Fibroblast of skin of left quadriceps (primary cell): ENCODE measurements at regions not wholly inside any gene's neighbourhood (a gene's known extent, or its start where the extent isn't known, plus 50 kb on each side); places are given as distances from the start of the nearest gene placed in this dataset.

Experiments
- DNase-seq, 2 experiments: peaks; one replicate each; pipeline ENCODE4 v3.0.0-alpha.2; 2013; ENCODE audit warnings: low read depth in 2 of 2

GRCh38 chr14:61941421-61942150, 179.4 kb downstream of the SNAPC1 start:
- DNase-seq, result no peak

GRCh38 chr14:61948376-61948775, 186.2 kb downstream of the SNAPC1 start:
- no peak for DNase-seq

- no peak for DNase-seq
Observed at GRCh38 chr14:61950340-61950739, 188.1 kb downstream of the SNAPC1 start.

- no peak for DNase-seq
Observed at GRCh38 chr14:61953602-61954001, 191.4 kb downstream of the SNAPC1 start.

- DNase-seq, result no peak
Observed at GRCh38 chr14:61954306-61954705, 192.1 kb downstream of the SNAPC1 start.

GRCh38 chr14:61956517-61956916, 194.3 kb downstream of the SNAPC1 start:
- DNase-seq, result no peak

- no peak for DNase-seq
Observed at GRCh38 chr14:61959348-61959747, 197.1 kb downstream of the SNAPC1 start.

GRCh38 chr14:61961369-61961768, 199.1 kb downstream of the SNAPC1 start:
- no peak for DNase-seq

GRCh38 chr14:61963926-61964325, 201.7 kb downstream of the SNAPC1 start:
- DNase-seq, result no peak

GRCh38 chr14:61965030-61965745, 203.0 kb downstream of the SNAPC1 start:
- peak; percentile 52 to 57 for DNase-seq

GRCh38 chr14:61968207-61968606, 206.0 kb downstream of the SNAPC1 start:
- DNase-seq, result no peak

GRCh38 chr14:61972711-61973110, 210.5 kb downstream of the SNAPC1 start:
- DNase-seq, result no peak

- peak in 1 of 2 experiments; percentile 12 for DNase-seq
Observed at GRCh38 chr14:61973981-61974380, 211.8 kb downstream of the SNAPC1 start.

GRCh38 chr14:61977217-61977616, 215.0 kb downstream of the SNAPC1 start:
- no peak for DNase-seq

- DNase-seq, result no peak
Observed at GRCh38 chr14:61988240-61988639, 226.0 kb downstream of the SNAPC1 start.

- no peak for DNase-seq
Observed at GRCh38 chr14:61992139-61992538, 229.9 kb downstream of the SNAPC1 start.

GRCh38 chr14:61992926-61993325, 230.7 kb downstream of the SNAPC1 start:
- no peak for DNase-seq

- no peak for DNase-seq
Observed at GRCh38 chr14:61994589-61994988, 232.4 kb downstream of the SNAPC1 start.

- DNase-seq, result no peak
Observed at GRCh38 chr14:61996753-61997152, 234.5 kb downstream of the SNAPC1 start.

- DNase-seq, result no peak
Observed at GRCh38 chr14:61997161-61997560, 234.9 kb downstream of the SNAPC1 start.

- no peak for DNase-seq
Observed at GRCh38 chr14:62001963-62002362, 239.7 kb downstream of the SNAPC1 start.

- DNase-seq, result no peak
Observed at GRCh38 chr14:62002642-62003041, 240.4 kb downstream of the SNAPC1 start.

- no peak for DNase-seq
Observed at GRCh38 chr14:62003701-62004100, 241.5 kb downstream of the SNAPC1 start.
